HepG2 (cell line): ENCODE measurements at regions not wholly inside any gene's neighbourhood (a gene's known extent, or its start where the extent isn't known, plus 50 kb on each side); places are given as distances from the start of the nearest gene placed in this dataset.

Experiments
- MATR3 ChIP-seq: sonication (generic); formaldehyde crosslinking; IDR thresholded peaks from 2 replicates; pipeline ENCODE4 v1.4.0; 2020; ENCODE audit warnings: missing genetic modification reagents
- POLR2AphosphoS5 ChIP-seq: IDR thresholded peaks from 2 replicates; pipeline ENCODE4 v1.6.1; 2012; ENCODE audit warnings: low read depth, low read length
- ZNF720 ChIP-seq: sonication (generic); formaldehyde crosslinking; IDR thresholded peaks from 2 replicates; pipeline ENCODE4 v1.4.0; 2020; ENCODE audit warnings: missing genetic modification reagents
- TF ChIP-seq, protein P1 (sequence below): sonication (generic); formaldehyde crosslinking; IDR thresholded peaks from 2 replicates; pipeline ENCODE4 v1.5.0; 2020; ENCODE audit warnings: mild to moderate bottlenecking, missing genetic modification reagents, moderate library complexity
- TF ChIP-seq, protein P2 (sequence below), 2 experiments: fragments of 450-650 bp in 1 of 2; sonication (generic) in 1 of 2; formaldehyde crosslinking; IDR thresholded peaks; 2 replicates each; pipeline versions ENCODE4 v1.5.0 to v1.8.0; 2020 to 2022; ENCODE audit warnings: mild to moderate bottlenecking in 1 of 2, missing genetic modification reagents in 1 of 2

DNA sequence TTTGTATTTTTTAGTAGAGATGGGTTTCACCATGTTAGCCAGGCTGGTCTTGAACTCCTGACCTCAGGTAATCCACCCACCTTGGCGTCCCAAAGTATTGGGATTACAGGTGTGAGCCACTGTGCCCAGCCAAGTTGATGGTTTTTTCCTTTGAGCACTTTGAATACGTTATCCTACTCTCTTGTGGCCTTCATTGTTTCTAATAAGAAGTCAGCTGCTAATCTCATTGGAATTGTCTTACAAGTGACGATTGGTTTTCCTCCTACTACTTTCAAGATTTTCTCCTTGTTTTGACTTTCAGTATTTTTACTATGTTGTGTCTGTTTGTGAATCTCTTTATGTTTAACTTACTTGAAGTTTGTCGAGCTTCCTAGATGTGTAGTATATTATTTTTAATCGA, 88.5 kb downstream of the TMEM200C start:
- no peak for TF ChIP-seq ZNF720 (CRISPR knock-in tag)
- TF ChIP-seq, protein P1, sequence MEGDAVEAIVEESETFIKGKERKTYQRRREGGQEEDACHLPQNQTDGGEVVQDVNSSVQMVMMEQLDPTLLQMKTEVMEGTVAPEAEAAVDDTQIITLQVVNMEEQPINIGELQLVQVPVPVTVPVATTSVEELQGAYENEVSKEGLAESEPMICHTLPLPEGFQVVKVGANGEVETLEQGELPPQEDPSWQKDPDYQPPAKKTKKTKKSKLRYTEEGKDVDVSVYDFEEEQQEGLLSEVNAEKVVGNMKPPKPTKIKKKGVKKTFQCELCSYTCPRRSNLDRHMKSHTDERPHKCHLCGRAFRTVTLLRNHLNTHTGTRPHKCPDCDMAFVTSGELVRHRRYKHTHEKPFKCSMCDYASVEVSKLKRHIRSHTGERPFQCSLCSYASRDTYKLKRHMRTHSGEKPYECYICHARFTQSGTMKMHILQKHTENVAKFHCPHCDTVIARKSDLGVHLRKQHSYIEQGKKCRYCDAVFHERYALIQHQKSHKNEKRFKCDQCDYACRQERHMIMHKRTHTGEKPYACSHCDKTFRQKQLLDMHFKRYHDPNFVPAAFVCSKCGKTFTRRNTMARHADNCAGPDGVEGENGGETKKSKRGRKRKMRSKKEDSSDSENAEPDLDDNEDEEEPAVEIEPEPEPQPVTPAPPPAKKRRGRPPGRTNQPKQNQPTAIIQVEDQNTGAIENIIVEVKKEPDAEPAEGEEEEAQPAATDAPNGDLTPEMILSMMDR (CRISPR knock-in tag): no peak
- TF ChIP-seq, protein P2, sequence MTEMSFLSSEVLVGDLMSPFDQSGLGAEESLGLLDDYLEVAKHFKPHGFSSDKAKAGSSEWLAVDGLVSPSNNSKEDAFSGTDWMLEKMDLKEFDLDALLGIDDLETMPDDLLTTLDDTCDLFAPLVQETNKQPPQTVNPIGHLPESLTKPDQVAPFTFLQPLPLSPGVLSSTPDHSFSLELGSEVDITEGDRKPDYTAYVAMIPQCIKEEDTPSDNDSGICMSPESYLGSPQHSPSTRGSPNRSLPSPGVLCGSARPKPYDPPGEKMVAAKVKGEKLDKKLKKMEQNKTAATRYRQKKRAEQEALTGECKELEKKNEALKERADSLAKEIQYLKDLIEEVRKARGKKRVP (CRISPR knock-in tag; IDR thresholded peaks at IDR 0.05): no peak
- TF ChIP-seq MATR3 (CRISPR knock-in tag): no peak
- no peak for TF ChIP-seq POLR2AphosphoS5
